ENCODE measurements at regions not wholly inside any gene's neighbourhood (a gene's known extent, or its start where the extent isn't known, plus 50 kb on each side); places are given as distances from the start of the nearest gene placed in this dataset.

GRCh38 chr4:12028258-12028657 lies 599.6 kb upstream of the HS3ST1 start:
- TF ChIP-seq RCOR1 (IDR thresholded peaks at IDR 0.05; ENCODE audit: insufficient replicate concordance, low read length) (no peak), POLR2A (IDR thresholded peaks at IDR 0.05; ENCODE audit: low read depth, low read length) (no peak), RFX5 (IDR thresholded peaks at IDR 0.05; ENCODE audit: low read depth, low read length) (no peak), MXI1 (IDR thresholded peaks at IDR 0.05; ENCODE audit: borderline replicate concordance, low read depth, low read length) (no peak), USF2 (IDR thresholded peaks at IDR 0.05; ENCODE audit: low read depth, low read length) (no peak), MAZ (IDR thresholded peaks at IDR 0.05; ENCODE audit: borderline replicate concordance, low read depth, low read length) (no peak), CTCF (conservative IDR thresholded peaks at IDR 0.05; ENCODE audit: low read depth, low read length) (no peak), BHLHE40 (IDR thresholded peaks at IDR 0.05; ENCODE audit: low read depth, low read length) (no peak), CEBPB (IDR thresholded peaks at IDR 0.05; ENCODE audit: low read depth, low read length) (no peak), ELK1 (IDR thresholded peaks at IDR 0.05; ENCODE audit: borderline replicate concordance, low read depth, low read length) (no peak), RAD21 (IDR thresholded peaks at IDR 0.05; ENCODE audit: low read length) (no peak), FOS (IDR thresholded peaks at IDR 0.05; ENCODE audit: low read depth, low read length) (no peak), MAFK (IDR thresholded peaks at IDR 0.05; ENCODE audit: low read depth, low read length) (no peak), CHD1 (IDR thresholded peaks at IDR 0.05; ENCODE audit: low read depth, low read length) (no peak), SMC3 (IDR thresholded peaks at IDR 0.05; ENCODE audit: low read depth, low read length) (no peak), NFE2L2 (IDR thresholded peaks at IDR 0.05; ENCODE audit: low read depth, low read length) (no peak)
- no peak overlapping the region for H2BK5ac ChIP-seq (ENCODE audit: low read depth, low read length, poor library complexity, severe bottlenecking)
- no peak overlapping the region for H2AK5ac ChIP-seq (ENCODE audit: low read depth, low read length)
- ATAC-seq (ENCODE audit: low read depth), result no peak
- dilution Hi-C loops (cut with HindIII; ENCODE audit: low sequenced_read_pairs, unreplicated experiment) (no loop called here), in situ Hi-C loops (cut with MboI; ENCODE audit: low sequenced_read_pairs) (no loop called here), intact Hi-C loops (cut with micrococcal nuclease) (no loop called here)
- peaks cover 9% of the 10 kb centered on the region for H3K9me3 ChIP-seq (ENCODE audit: control insufficient read depth, insufficient read depth, low read length)
- H2BK15ac ChIP-seq (ENCODE audit: low read depth, low read length), result no peak overlapping the region
- no peaks in the 10 kb centered on the region for H3K9me1 ChIP-seq (ENCODE audit: insufficient read depth, low read length)
- H3K23ac ChIP-seq (ENCODE audit: low read depth, low read length), result no peak overlapping the region
- no peak overlapping the region for H4K91ac ChIP-seq (ENCODE audit: insufficient read depth, low read depth, low read length)
- H3K4me3 ChIP-seq (ENCODE audit: insufficient read depth, low read depth, low read length), result no peak overlapping the region
- H3K27me3 ChIP-seq (ENCODE audit: control insufficient read depth, insufficient read depth, low read length), result no peaks in the 10 kb centered on the region
- no peaks in the 10 kb centered on the region for H3K36me3 ChIP-seq (ENCODE audit: control insufficient read depth, insufficient read depth, low read length)
- no peak for DNase-seq
- H4K20me1 ChIP-seq (ENCODE audit: insufficient read depth, low read length), result no peaks in the 10 kb centered on the region
- H3K27ac ChIP-seq (ENCODE audit: insufficient read depth, low read length), result no peak overlapping the region
- no peak overlapping the region for H3K56ac ChIP-seq (ENCODE audit: extremely low read depth, insufficient read depth, low read length)
- no peak overlapping the region for H2AK9ac ChIP-seq (replicated peaks; ENCODE audit: low read depth, low read length, poor library complexity)
- H2BK20ac ChIP-seq (ENCODE audit: low read depth, low read length), result no peak overlapping the region
- H3K4me2 ChIP-seq (ENCODE audit: low read depth, low read length), result no peak overlapping the region
- no peak overlapping the region for H4K5ac ChIP-seq (ENCODE audit: low read depth, low read length)
- CTCF ChIA-PET, result no interaction called here
- H2AFZ ChIP-seq (replicated peaks; ENCODE audit: low read length, poor library complexity), result no peak overlapping the region
- no peaks in the 10 kb centered on the region for H3K4me1 ChIP-seq (ENCODE audit: control insufficient read depth, insufficient read depth, low read length)
- no peak overlapping the region for H3K18ac ChIP-seq (ENCODE audit: low read depth, low read length)
- WGBS, 2 experiments (ENCODE audit: extremely low coverage in 2 of 2, insufficient read length in 1 of 2), result 80% methylated on average over 1 of the region's 5 CpGs; no CpG with 5 or more reads in 1 of the 2 experiments
- no peak overlapping the region for H2BK120ac ChIP-seq (ENCODE audit: low read depth, low read length)
- H3K9ac ChIP-seq (ENCODE audit: low read depth, low read length), result no peak overlapping the region
- no peaks in the 10 kb centered on the region for H3K79me1 ChIP-seq (ENCODE audit: low read depth in 1 of 2, low read length in 2 of 2)
- POLR2A ChIA-PET (ENCODE audit: unreplicated experiment), result no interaction called here
- H4K8ac ChIP-seq (ENCODE audit: low read depth in 2 of 2, low read length in 2 of 2), result no peak overlapping the region
- BruUV-seq (replicated peaks), result no TSS peak
- no peak overlapping the region for H3K4ac ChIP-seq (ENCODE audit: low read depth, low read length)
- H3K14ac ChIP-seq (replicated peaks; ENCODE audit: low read depth, low read length), result no peak overlapping the region
